OCI-LY1 (cell line): ENCODE measurements at regions not wholly inside any gene's neighbourhood (a gene's known extent, or its start where the extent isn't known, plus 50 kb on each side); places are given as distances from the start of the nearest gene placed in this dataset.
"Not testable (repeated sequence)": the region's sequence is repeated elsewhere in the genome, so short reads cannot be mapped to it uniquely, and the experiment has no call there.

Source experiments
- EZH2 ChIP-seq: fragments of 200-600 bp; sonication (generic), shearing (Covaris generic); IDR thresholded peaks from 2 replicates; pipeline ENCODE4 v1.8.0; 2017; ENCODE audit warnings: borderline replicate concordance, mixed run types, mild to moderate bottlenecking, antibody characterized with exemption, low read length, moderate library complexity, mixed read lengths
- TF ChIP-seq, protein P1 (sequence below): fragments of 200-600 bp; sonication (generic), shearing (Covaris generic); IDR thresholded peaks from 2 replicates; pipeline ENCODE4 v1.5.1; 2017; ENCODE audit warnings: mild to moderate bottlenecking, antibody characterized with exemption, low read length, moderate library complexity, mixed read lengths

DNA sequence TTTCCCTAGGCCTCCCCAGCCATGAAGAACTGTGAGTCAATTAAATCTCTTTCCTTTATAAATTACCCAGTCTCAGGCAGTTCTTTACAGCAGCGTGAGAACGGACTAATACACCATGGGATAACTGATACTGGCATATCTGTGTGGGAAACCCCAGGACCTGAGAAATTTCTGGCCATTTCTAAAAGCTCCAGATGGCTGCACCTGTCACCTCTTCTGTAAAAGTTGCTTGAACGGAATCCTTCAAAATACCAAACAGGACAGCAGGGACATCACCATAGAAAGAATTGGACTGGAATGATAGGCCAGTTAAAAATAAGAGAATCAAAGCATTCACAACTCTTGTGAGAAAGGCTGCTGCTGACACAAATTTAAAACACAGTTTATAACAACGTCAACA lies 134.0 kb upstream of the FOXD4L5 start:
- TF ChIP-seq, protein P1, sequence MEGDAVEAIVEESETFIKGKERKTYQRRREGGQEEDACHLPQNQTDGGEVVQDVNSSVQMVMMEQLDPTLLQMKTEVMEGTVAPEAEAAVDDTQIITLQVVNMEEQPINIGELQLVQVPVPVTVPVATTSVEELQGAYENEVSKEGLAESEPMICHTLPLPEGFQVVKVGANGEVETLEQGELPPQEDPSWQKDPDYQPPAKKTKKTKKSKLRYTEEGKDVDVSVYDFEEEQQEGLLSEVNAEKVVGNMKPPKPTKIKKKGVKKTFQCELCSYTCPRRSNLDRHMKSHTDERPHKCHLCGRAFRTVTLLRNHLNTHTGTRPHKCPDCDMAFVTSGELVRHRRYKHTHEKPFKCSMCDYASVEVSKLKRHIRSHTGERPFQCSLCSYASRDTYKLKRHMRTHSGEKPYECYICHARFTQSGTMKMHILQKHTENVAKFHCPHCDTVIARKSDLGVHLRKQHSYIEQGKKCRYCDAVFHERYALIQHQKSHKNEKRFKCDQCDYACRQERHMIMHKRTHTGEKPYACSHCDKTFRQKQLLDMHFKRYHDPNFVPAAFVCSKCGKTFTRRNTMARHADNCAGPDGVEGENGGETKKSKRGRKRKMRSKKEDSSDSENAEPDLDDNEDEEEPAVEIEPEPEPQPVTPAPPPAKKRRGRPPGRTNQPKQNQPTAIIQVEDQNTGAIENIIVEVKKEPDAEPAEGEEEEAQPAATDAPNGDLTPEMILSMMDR, result not testable (repeated sequence)
- not testable (repeated sequence) for TF ChIP-seq EZH2
